ENCODE measurements at regions not wholly inside any gene's neighbourhood (a gene's known extent, or its start where the extent isn't known, plus 50 kb on each side); places are given as distances from the start of the nearest gene placed in this dataset.

- no TSS peak for BruUV-seq (replicated peaks)
- POLR2A ChIA-PET = no interaction called here
- H3K36me3 Mint-ChIP-seq (ENCODE audit: insufficient read depth, unreplicated experiment) = no peaks in the 10 kb centered on the region
Measured at GRCh38 chr7:106807474-106807873, 57.6 kb upstream of the PIK3CG start.

GRCh38 chr7:106808967-106809635, 56.0 kb upstream of the PIK3CG start:
- H3K36me3 Mint-ChIP-seq (ENCODE audit: insufficient read depth, unreplicated experiment) = no peaks in the 10 kb centered on the region
- H3K27me3 Mint-ChIP-seq (ENCODE audit: insufficient read depth, unreplicated experiment) = peaks cover 21% of the 10 kb centered on the region
- H3K4me3 Mint-ChIP-seq (ENCODE audit: unreplicated experiment) = no peak overlapping the region
- ChIA-PET CTCF (interaction anchor here (0.5 to 0.6 kb wide), 3 partner anchors 12 to 138 kb away, joined by 3 read pairs; no protein-coding TSS in a partner anchor), POLR2A (interaction anchor here (0.9 kb wide), 1 partner anchor 9 kb away, joined by 3 read pairs; no protein-coding TSS in a partner anchor)
- no peaks in the 10 kb centered on the region for H3K4me1 Mint-ChIP-seq (ENCODE audit: insufficient read depth, unreplicated experiment)
- H3K27ac Mint-ChIP-seq (ENCODE audit: low read depth, unreplicated experiment) = no peak overlapping the region
- no TSS peak for BruUV-seq (replicated peaks)
- DNase-seq (ENCODE audit: unreplicated experiment) = no peak
- intact Hi-C loops (cut with micrococcal nuclease) = no loop called here
- TF ChIP-seq CTCF (IDR thresholded peaks at IDR 0.05; ENCODE audit: unreplicated experiment) = no peak
- no peaks in the 10 kb centered on the region for H3K9me3 Mint-ChIP-seq (ENCODE audit: unreplicated experiment)

More at GRCh38 chr7:106807474-106807873, 57.6 kb upstream of the PIK3CG start:
- no peak for TF ChIP-seq CTCF (IDR thresholded peaks at IDR 0.05; ENCODE audit: unreplicated experiment)
- no peak overlapping the region for H3K27ac Mint-ChIP-seq (ENCODE audit: low read depth, unreplicated experiment)
- H3K4me3 Mint-ChIP-seq (ENCODE audit: unreplicated experiment) = no peak overlapping the region
- DNase-seq (ENCODE audit: unreplicated experiment) = no peak
- CTCF ChIA-PET = no interaction called here
- H3K4me1 Mint-ChIP-seq (ENCODE audit: insufficient read depth, unreplicated experiment) = no peaks in the 10 kb centered on the region
- peaks cover 31% of the 10 kb centered on the region for H3K27me3 Mint-ChIP-seq (ENCODE audit: insufficient read depth, unreplicated experiment)
- no peaks in the 10 kb centered on the region for H3K9me3 Mint-ChIP-seq (ENCODE audit: unreplicated experiment)
- intact Hi-C loops (cut with micrococcal nuclease) = no loop called here

GRCh38 chr7:106811472-106811871, 53.6 kb upstream of the PIK3CG start:
- Mint-ChIP-seq H3K27ac (ENCODE audit: low read depth, unreplicated experiment) (no peak overlapping the region), H3K4me1 (ENCODE audit: insufficient read depth, unreplicated experiment) (no peaks in the 10 kb centered on the region), H3K9me3 (ENCODE audit: unreplicated experiment) (no peaks in the 10 kb centered on the region), H3K4me3 (ENCODE audit: unreplicated experiment) (no peak overlapping the region), H3K36me3 (ENCODE audit: insufficient read depth, unreplicated experiment) (no peaks in the 10 kb centered on the region), H3K27me3 (ENCODE audit: insufficient read depth, unreplicated experiment) (no peaks in the 10 kb centered on the region)
- DNase-seq (ENCODE audit: unreplicated experiment) = no peak
- POLR2A ChIA-PET = interaction anchor here (0.6 to 1.4 kb wide), 2 partner anchors 14 to 1172 kb away, joined by 4 to 6 read pairs; no protein-coding TSS in a partner anchor
- no peak for TF ChIP-seq CTCF (IDR thresholded peaks at IDR 0.05; ENCODE audit: unreplicated experiment)
- CTCF ChIA-PET = interaction anchor here (1.0 to 2.1 kb wide), 3 partner anchors 16 to 338 kb away, joined by 5 to 14 read pairs (median 7); no protein-coding TSS in a partner anchor
- BruUV-seq (replicated peaks) = no TSS peak
- intact Hi-C loops (cut with micrococcal nuclease) = no loop called here

GRCh38 chr7:106812027-106812643, 52.9 kb upstream of the PIK3CG start:
- CTCF ChIA-PET = interaction anchor here (0.6 to 2.1 kb wide), 5 partner anchors 17 to 845 kb away, joined by 3 to 14 read pairs (median 5); no protein-coding TSS in a partner anchor
- TF ChIP-seq CTCF (IDR thresholded peaks at IDR 0.05; ENCODE audit: unreplicated experiment) = no peak
- H3K36me3 Mint-ChIP-seq (ENCODE audit: insufficient read depth, unreplicated experiment) = no peaks in the 10 kb centered on the region
- intact Hi-C loops (cut with micrococcal nuclease) = no loop called here
- H3K27ac Mint-ChIP-seq (ENCODE audit: low read depth, unreplicated experiment) = no peak overlapping the region
- H3K27me3 Mint-ChIP-seq (ENCODE audit: insufficient read depth, unreplicated experiment) = no peaks in the 10 kb centered on the region
- no peaks in the 10 kb centered on the region for H3K4me1 Mint-ChIP-seq (ENCODE audit: insufficient read depth, unreplicated experiment)
- BruUV-seq (replicated peaks) = no TSS peak
- POLR2A ChIA-PET = interaction anchor here (0.6 to 1.4 kb wide), 2 partner anchors 15 to 1171 kb away, joined by 4 to 6 read pairs; no protein-coding TSS in a partner anchor
- H3K4me3 Mint-ChIP-seq (ENCODE audit: unreplicated experiment) = no peak overlapping the region
- DNase-seq (ENCODE audit: unreplicated experiment) = no peak
- no peaks in the 10 kb centered on the region for H3K9me3 Mint-ChIP-seq (ENCODE audit: unreplicated experiment)

Data from MCF 10A (cell line).